Hepatocyte (in vitro differentiated cells): ENCODE measurements at regions not wholly inside any gene's neighbourhood (a gene's known extent, or its start where the extent isn't known, plus 50 kb on each side); places are given as distances from the start of the nearest gene placed in this dataset.
A peak's percentile ranks its signal among the peaks of the same experiment; 100 is the strongest.

Experiments used
- DNase-seq: peaks from one replicate; pipeline ENCODE4 v3.0.0-alpha.2; 2016; ENCODE audit warnings: low spot score
- H2AFZ ChIP-seq: fragments of 200-600 bp; sonication (generic); 2 replicates; pipeline ENCODE4 v1.6.0; 2016; ENCODE audit warnings: antibody characterized with exemption, mild to moderate bottlenecking
- H3K27ac ChIP-seq: fragments of 200-600 bp; sonication (generic); 2 replicates; pipeline ENCODE4 v1.5.1; 2016; ENCODE audit warnings: mild to moderate bottlenecking
- H3K27me3 ChIP-seq: fragments of 200-600 bp; sonication (generic); 2 replicates; pipeline ENCODE4 v1.6.1; 2016
- H3K36me3 ChIP-seq: fragments of 200-600 bp; sonication (generic); replicated peaks from 2 replicates; pipeline ENCODE4 v1.5.1; 2016; ENCODE audit warnings: low read depth; ENCODE audit not compliant: insufficient read depth
- H3K4me1 ChIP-seq: fragments of 200-600 bp; sonication (generic); 2 replicates; pipeline ENCODE4 v1.5.1; 2016; ENCODE audit warnings: mild to moderate bottlenecking, moderate library complexity; ENCODE audit not compliant: insufficient read depth
- H3K4me2 ChIP-seq: fragments of 200-600 bp; sonication (generic); 2 replicates; pipeline ENCODE4 v1.6.0; 2016
- H3K4me3 ChIP-seq: fragments of 200-600 bp; sonication (generic); 2 replicates; pipeline ENCODE4 v1.5.1; 2016; ENCODE audit warnings: mild to moderate bottlenecking
- H3K79me2 ChIP-seq: fragments of 200-600 bp; sonication (generic); 2 replicates; pipeline ENCODE4 v1.6.0; 2017; ENCODE audit warnings: mild to moderate bottlenecking
- H3K9me2 ChIP-seq: fragments of 200-600 bp; sonication (generic); replicated peaks from 2 replicates; pipeline ENCODE4 v1.6.0; 2017; ENCODE audit warnings: mild to moderate bottlenecking; ENCODE audit not compliant: insufficient read depth
- H3K9me3 ChIP-seq: fragments of 200-600 bp; sonication (generic); 2 replicates; pipeline ENCODE4 v1.5.1; 2016; ENCODE audit warnings: low read depth, mild to moderate bottlenecking
- H4K20me1 ChIP-seq: fragments of 200-600 bp; sonication (generic); 2 replicates; pipeline ENCODE4 v1.6.0; 2016; ENCODE audit warnings: mild to moderate bottlenecking; ENCODE audit not compliant: insufficient read depth, poor library complexity, severe bottlenecking
- CTCF ChIP-seq: fragments of 200-600 bp; sonication (generic); IDR thresholded peaks from 2 replicates; pipeline ENCODE4 v1.5.1; 2016; ENCODE audit warnings: antibody characterized with exemption, mild to moderate bottlenecking; ENCODE audit not compliant: poor library complexity
- EZH2 ChIP-seq: fragments of 200-600 bp; sonication (generic); IDR thresholded peaks from 2 replicates; pipeline ENCODE4 v1.6.1; 2016; ENCODE audit warnings: antibody characterized with exemption, mild to moderate bottlenecking, borderline replicate concordance
- EZH2phosphoT487 ChIP-seq: fragments of 200-600 bp; sonication (generic); IDR thresholded peaks from one replicate; pipeline ENCODE4 v1.6.1; 2018; ENCODE audit warnings: antibody characterized with exemption, mild to moderate bottlenecking, low read depth, moderate library complexity; ENCODE audit not compliant: unreplicated experiment, severe bottlenecking
- WGBS: methylation state at CpG from one replicate; pipeline ENCODE4 v1.1.6; 2016; ENCODE audit warnings: low lambda C conversion rate; ENCODE audit errors: missing lambda C conversion rate; 5-methylcytosine and 5-hydroxymethylcytosine counted together

DNA sequence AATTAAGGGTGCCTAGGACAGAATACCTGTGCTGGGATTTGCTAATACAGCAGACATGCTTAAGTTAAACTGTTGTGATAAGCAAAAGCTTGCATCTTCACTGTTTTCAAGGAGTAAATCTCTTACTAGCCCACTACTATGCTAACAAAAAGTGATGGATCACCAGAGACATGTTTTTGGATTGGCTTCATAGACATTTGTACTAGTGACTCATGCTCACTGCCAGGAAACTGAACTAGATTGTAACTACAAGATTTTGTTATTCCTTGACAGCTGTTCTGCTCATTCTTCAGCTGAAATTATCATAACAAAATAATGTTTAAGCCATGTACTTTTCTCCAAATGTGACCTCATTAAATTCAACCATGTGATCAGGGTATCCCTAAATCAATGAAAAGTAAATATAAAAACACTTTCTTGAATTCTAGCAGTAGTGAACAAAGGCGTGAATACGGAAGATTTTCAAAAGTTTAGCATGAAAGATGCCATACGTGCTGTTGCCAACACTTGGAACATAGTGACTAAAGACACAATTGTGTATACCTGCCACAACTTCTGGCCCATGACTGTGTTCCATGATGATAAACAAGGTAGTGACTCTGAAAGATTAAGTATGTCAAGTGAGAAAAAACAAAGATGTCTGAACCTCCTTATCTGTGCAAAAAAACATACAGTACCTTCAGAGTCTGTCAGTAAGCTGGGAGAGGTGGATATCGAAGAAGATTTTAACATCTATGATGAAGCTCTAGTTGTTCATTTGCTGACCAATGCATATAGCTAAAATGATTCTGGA is 154.0 kb downstream of the BTC start:
- no peaks in the 10 kb centered on the region for H4K20me1 ChIP-seq
- no peaks in the 10 kb centered on the region for H3K9me2 ChIP-seq
- no peaks in the 10 kb centered on the region for H3K79me2 ChIP-seq
- TF ChIP-seq EZH2 (no peak), CTCF (no peak), EZH2phosphoT487 (no peak)
- WGBS: 90% methylated on average over 4 of the region's 4 CpGs
- peak overlapping the region; percentile 7 for H3K27ac ChIP-seq
- no peak for DNase-seq
- H2AFZ ChIP-seq: no peak overlapping the region
- H3K4me2 ChIP-seq: no peak overlapping the region
- H3K36me3 ChIP-seq: no peaks in the 10 kb centered on the region
- H3K9me3 ChIP-seq: no peaks in the 10 kb centered on the region
- no peaks in the 10 kb centered on the region for H3K27me3 ChIP-seq
- no peaks in the 10 kb centered on the region for H3K4me1 ChIP-seq
- no peak overlapping the region for H3K4me3 ChIP-seq

GRCh38 chr4:74642006-74642405 is 152.3 kb downstream of the BTC start:
- H3K4me1 ChIP-seq: no peaks in the 10 kb centered on the region
- 95% methylated on average over 1 of the region's 1 CpG for WGBS

DNA sequence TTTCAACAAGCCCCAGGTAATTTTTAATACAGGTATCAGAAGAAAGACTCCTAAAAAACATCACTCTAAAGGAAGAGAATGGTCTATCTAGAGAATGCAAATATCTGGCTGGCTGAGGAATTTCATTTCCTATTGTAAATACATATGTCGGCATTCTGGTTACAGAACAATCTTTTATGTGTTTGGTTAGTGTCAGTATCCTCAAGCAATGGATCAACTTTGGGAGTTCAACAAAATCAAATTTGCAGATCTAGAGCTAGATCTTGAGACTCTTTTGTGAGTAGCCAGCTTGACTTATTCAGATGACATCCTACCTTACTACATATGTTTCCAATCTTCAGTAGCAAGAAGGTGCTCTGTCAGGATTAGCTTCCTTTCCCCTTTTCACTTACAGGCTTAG is 145.1 kb downstream of the BTC start:
- no peaks in the 10 kb centered on the region for H3K9me2 ChIP-seq
- H3K4me1 ChIP-seq: no peaks in the 10 kb centered on the region
- no peaks in the 10 kb centered on the region for H3K36me3 ChIP-seq
- H3K9me3 ChIP-seq: no peaks in the 10 kb centered on the region
- no peaks in the 10 kb centered on the region for H4K20me1 ChIP-seq
- DNase-seq: no peak
- H2AFZ ChIP-seq: no peak overlapping the region
- 84% methylated on average over 1 of the region's 1 CpG for WGBS
- H3K4me2 ChIP-seq: no peak overlapping the region
- H3K27me3 ChIP-seq: no peaks in the 10 kb centered on the region
- H3K4me3 ChIP-seq: no peak overlapping the region
- H3K27ac ChIP-seq: no peak overlapping the region
- TF ChIP-seq EZH2phosphoT487: no peak
- TF ChIP-seq EZH2: no peak
- no peak for TF ChIP-seq CTCF
- no peaks in the 10 kb centered on the region for H3K79me2 ChIP-seq

More at GRCh38 chr4:74642006-74642405, 152.3 kb downstream of the BTC start:
- no peaks in the 10 kb centered on the region for H3K9me3 ChIP-seq
- no peak overlapping the region for H2AFZ ChIP-seq
- H3K27me3 ChIP-seq: no peaks in the 10 kb centered on the region
- H3K79me2 ChIP-seq: no peaks in the 10 kb centered on the region
- no peaks in the 10 kb centered on the region for H3K36me3 ChIP-seq
- H3K9me2 ChIP-seq: no peaks in the 10 kb centered on the region
- no peak for TF ChIP-seq EZH2
- no peak for TF ChIP-seq EZH2phosphoT487
- TF ChIP-seq CTCF: no peak
- H3K27ac ChIP-seq: no peak overlapping the region
- no peaks in the 10 kb centered on the region for H4K20me1 ChIP-seq
- no peak overlapping the region for H3K4me2 ChIP-seq
- H3K4me3 ChIP-seq: no peak overlapping the region
- no peak for DNase-seq

DNA sequence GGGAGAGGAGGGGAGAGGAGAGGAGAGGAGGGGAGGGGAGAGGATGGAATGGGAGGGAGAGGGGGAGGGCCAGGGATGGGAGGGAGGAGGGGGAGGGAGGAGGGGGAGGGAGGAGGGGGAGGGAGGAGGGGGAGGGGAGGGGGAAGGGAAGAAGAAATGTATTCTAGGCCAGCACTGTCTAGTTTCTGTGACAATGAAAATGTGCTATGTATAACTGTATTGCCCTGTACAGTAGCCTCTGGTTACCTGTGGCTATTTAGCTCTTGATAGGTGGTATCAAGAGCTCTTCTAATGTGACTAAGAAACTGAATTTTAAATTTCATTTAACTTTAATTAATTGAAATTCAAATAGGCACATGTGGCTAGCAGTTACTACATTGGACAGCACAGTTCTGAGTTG is 143.1 kb downstream of the BTC start:
- TF ChIP-seq EZH2 (no peak), CTCF (no peak), EZH2phosphoT487 (no peak)
- H3K4me3 ChIP-seq: no peak overlapping the region
- H3K4me2 ChIP-seq: no peak overlapping the region
- no peaks in the 10 kb centered on the region for H3K9me2 ChIP-seq
- DNase-seq: no peak
- H3K36me3 ChIP-seq: no peaks in the 10 kb centered on the region
- no peaks in the 10 kb centered on the region for H3K79me2 ChIP-seq
- H2AFZ ChIP-seq: no peak overlapping the region
- H3K27me3 ChIP-seq: no peaks in the 10 kb centered on the region
- no peaks in the 10 kb centered on the region for H3K9me3 ChIP-seq
- H4K20me1 ChIP-seq: no peaks in the 10 kb centered on the region
- peaks cover 11% of the 10 kb centered on the region for H3K4me1 ChIP-seq
- H3K27ac ChIP-seq: no peak overlapping the region
